Neutrophil (primary cell): ENCODE measurements at regions not wholly inside any gene's neighbourhood (a gene's known extent, or its start where the extent isn't known, plus 50 kb on each side); places are given as distances from the start of the nearest gene placed in this dataset.

Source experiments
- H3K27ac ChIP-seq: fragments of 200-600 bp; sonication (generic); 2 replicates; pipeline ENCODE4 v1.5.1; 2016; ENCODE audit warnings: mild to moderate bottlenecking, moderate library complexity
- H3K27me3 ChIP-seq: fragments of 200-600 bp; sonication (generic); 2 replicates; pipeline ENCODE4 v1.6.0; 2016; ENCODE audit warnings: mild to moderate bottlenecking
- H3K36me3 ChIP-seq: fragments of 200-600 bp; sonication (generic); 2 replicates; pipeline ENCODE4 v1.5.1; 2017
- H3K4me1 ChIP-seq, 2 experiments: fragments of 200-600 bp in 1 of 2; sonication (generic) in 1 of 2; 1 replicate in 1 of 2; 2 replicates in 1 of 2; pipeline versions ENCODE4 v1.5.1 to v1.6.1; 2013 to 2016; ENCODE audit warnings: low read depth in 1 of 2, low read length in 1 of 2, mild to moderate bottlenecking in 1 of 2, moderate library complexity in 1 of 2; ENCODE audit not compliant: control insufficient read depth in 1 of 2, insufficient read depth in 1 of 2
- H3K4me3 ChIP-seq, 2 experiments: fragments of 200-600 bp in 1 of 2; sonication (generic) in 1 of 2; 1 replicate in 1 of 2; 2 replicates in 1 of 2; pipeline ENCODE4 v1.5.1; 2013 to 2016; ENCODE audit warnings: low read depth in 1 of 2, low read length in 1 of 2, mild to moderate bottlenecking in 1 of 2, moderate library complexity in 1 of 2
- H3K9me3 ChIP-seq: fragments of 200-600 bp; sonication (generic); 2 replicates; pipeline ENCODE4 v1.5.1; 2016
- CTCF ChIP-seq: fragments of 200-600 bp; sonication (generic); IDR thresholded peaks from 2 replicates; pipeline ENCODE4 v1.5.1; 2016; ENCODE audit warnings: antibody characterized with exemption

- H3K4me3 ChIP-seq = peak overlapping the region in 1 of 2 experiments; percentile 55
- H3K36me3 ChIP-seq = no peaks in the 10 kb centered on the region
- no peak for TF ChIP-seq CTCF
- H3K27ac ChIP-seq = no peak overlapping the region
- H3K4me1 ChIP-seq = peaks cover 0 to 33% of the 10 kb centered on the region in 2 experiments
- H3K9me3 ChIP-seq = no peaks in the 10 kb centered on the region
- peaks cover 34% of the 10 kb centered on the region for H3K27me3 ChIP-seq
Measured at GRCh38 chr5:166979307-166979895, 1312.0 kb upstream of the WWC1 start.

GRCh38 chr5:166980666-166981065 is 1310.8 kb upstream of the WWC1 start:
- no peaks in the 10 kb centered on the region for H3K9me3 ChIP-seq
- H3K27ac ChIP-seq = no peak overlapping the region
- H3K27me3 ChIP-seq = peaks cover 34% of the 10 kb centered on the region
- no peak overlapping the region for H3K4me3 ChIP-seq
- peaks cover 0 to 33% of the 10 kb centered on the region in 2 experiments for H3K4me1 ChIP-seq
- no peaks in the 10 kb centered on the region for H3K36me3 ChIP-seq
- TF ChIP-seq CTCF = no peak

- TF ChIP-seq CTCF = no peak
- peaks cover 0 to 33% of the 10 kb centered on the region in 2 experiments for H3K4me1 ChIP-seq
- H3K27ac ChIP-seq = no peak overlapping the region
- peaks cover 34% of the 10 kb centered on the region for H3K27me3 ChIP-seq
- no peak overlapping the region for H3K4me3 ChIP-seq
- no peaks in the 10 kb centered on the region for H3K36me3 ChIP-seq
- H3K9me3 ChIP-seq = no peaks in the 10 kb centered on the region
Measured at GRCh38 chr5:166982226-166982625, 1309.2 kb upstream of the WWC1 start.

- Histone ChIP-seq H3K4me1 (no peaks in the 10 kb centered on the region), H3K27me3 (no peaks in the 10 kb centered on the region), H3K36me3 (no peaks in the 10 kb centered on the region), H3K4me3 (no peak overlapping the region), H3K27ac (no peak overlapping the region), H3K9me3 (no peaks in the 10 kb centered on the region)
- TF ChIP-seq CTCF = no peak
Measured at GRCh38 chr5:166991601-166992000, 1299.8 kb upstream of the WWC1 start.

GRCh38 chr5:166992108-166992507 is 1299.3 kb upstream of the WWC1 start:
- Histone ChIP-seq H3K36me3 (no peaks in the 10 kb centered on the region), H3K27me3 (no peaks in the 10 kb centered on the region), H3K27ac (no peak overlapping the region), H3K4me3 (no peak overlapping the region), H3K4me1 (no peaks in the 10 kb centered on the region), H3K9me3 (no peaks in the 10 kb centered on the region)
- no peak for TF ChIP-seq CTCF
